GM12878 (cell line): ENCODE measurements at regions not wholly inside any gene's neighbourhood (a gene's known extent, or its start where the extent isn't known, plus 50 kb on each side); places are given as distances from the start of the nearest gene placed in this dataset.

Source experiments
- ATAC-seq: fragments of 200-7000 bp; cut with Tn5 transposase; 3 replicates; pipeline ENCODE4 v1.9.1; 2020; ENCODE audit warnings: mild to moderate bottlenecking, moderate library complexity
- BruUV-seq: library from RNA; stranded (reverse); fragments of 400-500 nt; replicated peaks from 2 replicates; lab custom pipeline; 2021; lab: Mats Ljungman, UMichigan
- CTCF ChIA-PET: fragments of 300-600 bp; sonication (Branson Sonifier 250); formaldehyde crosslinking; extraction: SDS; loops from one replicate; lab custom pipeline; 2021; ENCODE audit warnings: inconsistent platforms; lab: Yijun Ruan, JAX
- POLR2A ChIA-PET: fragments of 350-600 bp; formaldehyde crosslinking; extraction: SDS; loops from one replicate; lab custom pipeline; 2021; ENCODE audit warnings: inconsistent platforms; lab: Charles Lee
- RAD21 ChIA-PET: fragments of 300-600 bp; sonication (Branson Sonifier 250); formaldehyde crosslinking; loops from one replicate; lab custom pipeline; 2023; ENCODE audit warnings: antibody characterized with exemption; ENCODE audit not compliant: unreplicated experiment; lab: Charles Lee
- SMC1A ChIA-PET: fragments of 300-600 bp; sonication (Branson Sonifier 250); formaldehyde crosslinking; loops from one replicate; lab custom pipeline; 2023; ENCODE audit not compliant: unreplicated experiment, uncharacterized antibody; lab: Charles Lee
- DNase-seq: peaks from one replicate; pipeline ENCODE4 v3.0.0-alpha.2; 2011; ENCODE audit warnings: low read depth, low spot score
- FAIRE-seq: peaks from 3 replicates; lab custom pipeline; 2011; peaks lifted over from hg19 to GRCh38; lab: Jason Lieb, UNC
- H2AFZ ChIP-seq: 2 replicates; pipeline ENCODE4 v1.6.0; 2011; ENCODE audit warnings: low read depth, low read length, control low read depth; ENCODE audit not compliant: control insufficient read depth
- H3K27ac ChIP-seq: 2 replicates; pipeline ENCODE4 v1.5.1; 2011; ENCODE audit warnings: control low read depth; ENCODE audit not compliant: control insufficient read depth, insufficient read depth
- H3K27me3 ChIP-seq, 2 experiments: replicated peaks in 1 of 2; 2 replicates each; pipeline versions ENCODE4 v1.6.0 to v1.6.1; 2011; ENCODE audit warnings: low read length in 1 of 2; ENCODE audit not compliant: control insufficient read depth in 2 of 2, insufficient read depth in 2 of 2
- H3K36me3 ChIP-seq, 2 experiments: 2 replicates each; pipeline ENCODE4 v1.5.1; 2011; ENCODE audit warnings: low read length in 1 of 2; ENCODE audit not compliant: control insufficient read depth in 2 of 2, insufficient read depth in 2 of 2
- H3K4me1 ChIP-seq: 2 replicates; pipeline ENCODE4 v1.6.1; 2011; ENCODE audit warnings: mild to moderate bottlenecking, low read length, moderate library complexity, mixed read lengths; ENCODE audit not compliant: control insufficient read depth, insufficient read depth
- H3K4me2 ChIP-seq: 2 replicates; pipeline ENCODE4 v1.6.0; 2011; ENCODE audit warnings: control low read depth; ENCODE audit not compliant: control insufficient read depth, insufficient read depth
- H3K4me3 ChIP-seq: fragments of 200-600 bp; sonication (generic); 2 replicates; pipeline ENCODE4 v1.5.1; 2016
- H3K79me2 ChIP-seq: 2 replicates; pipeline ENCODE4 v1.6.0; 2011; ENCODE audit warnings: low read length; ENCODE audit not compliant: control insufficient read depth, insufficient read depth
- H3K9ac ChIP-seq: 2 replicates; pipeline ENCODE4 v1.8.0; 2011; ENCODE audit warnings: low read length, control low read depth, mixed read lengths; ENCODE audit not compliant: control insufficient read depth, insufficient read depth
- H3K9me3 ChIP-seq: replicated peaks from 3 replicates; pipeline ENCODE4 v1.5.1; 2011; ENCODE audit warnings: mild to moderate bottlenecking, low read length; ENCODE audit not compliant: control insufficient read depth, insufficient read depth
- H4K20me1 ChIP-seq: 2 replicates; pipeline ENCODE4 v1.6.0; 2011; ENCODE audit not compliant: control insufficient read depth, insufficient read depth
- ATF7 ChIP-seq: fragments of 450-650 bp; IDR thresholded peaks from 2 replicates; pipeline ENCODE4 v1.6.1; 2016; ENCODE audit warnings: low read depth, mild to moderate bottlenecking
- BCL11A ChIP-seq: IDR thresholded peaks from 2 replicates; pipeline ENCODE4 v1.6.1; 2011; ENCODE audit warnings: low read depth, low read length
- CHD4 ChIP-seq: fragments of 200-600 bp; sonication (generic); IDR thresholded peaks from 2 replicates; pipeline ENCODE4 v1.6.1; 2016; ENCODE audit warnings: mild to moderate bottlenecking
- CREM ChIP-seq: IDR thresholded peaks from 2 replicates; pipeline ENCODE4 v1.6.1; 2014; ENCODE audit warnings: antibody characterized with exemption, low read depth
- E4F1 ChIP-seq: fragments of 450-650 bp; IDR thresholded peaks from 2 replicates; pipeline ENCODE4 v1.6.1; 2018; ENCODE audit warnings: borderline replicate concordance, mild to moderate bottlenecking; ENCODE audit not compliant: partially characterized antibody
- LARP7 ChIP-seq: fragments of 450-650 bp; IDR thresholded peaks from 2 replicates; pipeline ENCODE4 v1.6.1; 2017; ENCODE audit warnings: mild to moderate bottlenecking
- MEF2A ChIP-seq: IDR thresholded peaks from 2 replicates; pipeline ENCODE4 v1.6.1; 2011; ENCODE audit warnings: low read depth, mild to moderate bottlenecking, low read length, moderate library complexity; ENCODE audit not compliant: insufficient read depth
- MTA2 ChIP-seq: fragments of 450-650 bp; IDR thresholded peaks from 2 replicates; pipeline ENCODE4 v1.6.1; 2016; ENCODE audit warnings: low read depth, mild to moderate bottlenecking, moderate library complexity
- MYC ChIP-seq: IDR thresholded peaks from 2 replicates; pipeline ENCODE4 v1.6.1; 2011; ENCODE audit warnings: mild to moderate bottlenecking, low read length, moderate library complexity, inconsistent platforms; ENCODE audit not compliant: insufficient read depth, insufficient replicate concordance, insufficient read length, severe bottlenecking
- PAX5 ChIP-seq: IDR thresholded peaks from 2 replicates; pipeline ENCODE4 v1.6.1; 2011; ENCODE audit warnings: low read depth, low read length, borderline replicate concordance
- YBX1 ChIP-seq: fragments of 450-650 bp; IDR thresholded peaks from 2 replicates; pipeline ENCODE4 v1.6.1; 2016; ENCODE audit warnings: antibody characterized with exemption
- ZBED1 ChIP-seq: IDR thresholded peaks from 2 replicates; pipeline ENCODE4 v1.6.1; 2016; ENCODE audit warnings: borderline replicate concordance
- WGBS: methylation state at CpG from one replicate; pipeline ENCODE4 v1.1.6; 2016; ENCODE audit warnings: low lambda C conversion rate; ENCODE audit not compliant: insufficient replicate concordance, insufficient coverage; ENCODE audit errors: missing lambda C conversion rate; 5-methylcytosine and 5-hydroxymethylcytosine counted together
- in situ Hi-C: fragments of 300-500 bp; cut with MboI; formaldehyde crosslinking; loops from 9 replicates; pipeline ENCODE4 v1.14.3; 2018; ENCODE audit warnings: mixed read lengths
- intact Hi-C: fragments of 100-400 bp; cut with micrococcal nuclease; formaldehyde crosslinking; loops from one replicate; pipeline ENCODE4 v1.14.2; 2022; ENCODE audit not compliant: unreplicated experiment
- TF ChIP-seq, protein P1 (sequence below): IDR thresholded peaks from 2 replicates; pipeline ENCODE4 v1.6.1; 2012; ENCODE audit warnings: improper control_type of control experiment, low read depth, low read length; ENCODE audit not compliant: insufficient replicate concordance

GRCh38 chr9:96178153-96178552, 123.8 kb downstream of the HSD17B3 start:
- BruUV-seq, result no TSS peak
- RAD21 ChIA-PET, result no interaction called here
- Histone ChIP-seq H3K4me2 (no peak overlapping the region), H3K79me2 (no peaks in the 10 kb centered on the region), H4K20me1 (no peaks in the 10 kb centered on the region), H3K36me3 (no peaks in the 10 kb centered on the region), H3K27ac (no peak overlapping the region), H3K27me3 (peaks cover 2% of the 10 kb centered on the region in 2 experiments; a peak in 3 of 4 replicates), H3K4me1 (no peaks in the 10 kb centered on the region), H3K9me3 (no peaks in the 10 kb centered on the region), H3K9ac (no peak overlapping the region), H3K4me3 (no peak overlapping the region), H2AFZ (no peak overlapping the region)
- POLR2A ChIA-PET, result no interaction called here
- FAIRE-seq (no peak), ATAC-seq (no peak), DNase-seq (no peak)
- 26% methylated on average over 8 of the region's 8 CpGs for WGBS
- TF ChIP-seq PAX5 (no peak), MTA2 (no peak), CHD4 (no peak), MYC (no peak)
- CTCF ChIA-PET, result no interaction called here
- SMC1A ChIA-PET, result no interaction called here
- in situ Hi-C loops, result no loop called here
- intact Hi-C loops, result no loop called here

GRCh38 chr9:96177719-96178028, 124.3 kb downstream of the HSD17B3 start:
- H3K9me3 ChIP-seq, result no peaks in the 10 kb centered on the region
- no peaks in the 10 kb centered on the region for H3K36me3 ChIP-seq
- ATAC-seq (no peak), DNase-seq (no peak), FAIRE-seq (no peak)
- intact Hi-C loops (no loop called here), in situ Hi-C loops (no loop called here)
- H3K9ac ChIP-seq, result no peak overlapping the region
- CTCF ChIA-PET, result no interaction called here
- no peak overlapping the region for H3K4me3 ChIP-seq
- H2AFZ ChIP-seq, result no peak overlapping the region
- peaks cover 0 to 2% of the 10 kb centered on the region in 2 experiments; a peak in 2 of 4 replicates for H3K27me3 ChIP-seq
- no peak overlapping the region for H3K4me2 ChIP-seq
- BruUV-seq, result no TSS peak
- no peaks in the 10 kb centered on the region for H3K4me1 ChIP-seq
- RAD21 ChIA-PET, result no interaction called here
- SMC1A ChIA-PET, result no interaction called here
- no peaks in the 10 kb centered on the region for H3K79me2 ChIP-seq
- POLR2A ChIA-PET, result no interaction called here
- no peak overlapping the region for H3K27ac ChIP-seq
- WGBS, result 23% methylated on average over 4 of the region's 4 CpGs
- H4K20me1 ChIP-seq, result no peaks in the 10 kb centered on the region
- no peak for TF ChIP-seq MYC
- TF ChIP-seq, protein P1, sequence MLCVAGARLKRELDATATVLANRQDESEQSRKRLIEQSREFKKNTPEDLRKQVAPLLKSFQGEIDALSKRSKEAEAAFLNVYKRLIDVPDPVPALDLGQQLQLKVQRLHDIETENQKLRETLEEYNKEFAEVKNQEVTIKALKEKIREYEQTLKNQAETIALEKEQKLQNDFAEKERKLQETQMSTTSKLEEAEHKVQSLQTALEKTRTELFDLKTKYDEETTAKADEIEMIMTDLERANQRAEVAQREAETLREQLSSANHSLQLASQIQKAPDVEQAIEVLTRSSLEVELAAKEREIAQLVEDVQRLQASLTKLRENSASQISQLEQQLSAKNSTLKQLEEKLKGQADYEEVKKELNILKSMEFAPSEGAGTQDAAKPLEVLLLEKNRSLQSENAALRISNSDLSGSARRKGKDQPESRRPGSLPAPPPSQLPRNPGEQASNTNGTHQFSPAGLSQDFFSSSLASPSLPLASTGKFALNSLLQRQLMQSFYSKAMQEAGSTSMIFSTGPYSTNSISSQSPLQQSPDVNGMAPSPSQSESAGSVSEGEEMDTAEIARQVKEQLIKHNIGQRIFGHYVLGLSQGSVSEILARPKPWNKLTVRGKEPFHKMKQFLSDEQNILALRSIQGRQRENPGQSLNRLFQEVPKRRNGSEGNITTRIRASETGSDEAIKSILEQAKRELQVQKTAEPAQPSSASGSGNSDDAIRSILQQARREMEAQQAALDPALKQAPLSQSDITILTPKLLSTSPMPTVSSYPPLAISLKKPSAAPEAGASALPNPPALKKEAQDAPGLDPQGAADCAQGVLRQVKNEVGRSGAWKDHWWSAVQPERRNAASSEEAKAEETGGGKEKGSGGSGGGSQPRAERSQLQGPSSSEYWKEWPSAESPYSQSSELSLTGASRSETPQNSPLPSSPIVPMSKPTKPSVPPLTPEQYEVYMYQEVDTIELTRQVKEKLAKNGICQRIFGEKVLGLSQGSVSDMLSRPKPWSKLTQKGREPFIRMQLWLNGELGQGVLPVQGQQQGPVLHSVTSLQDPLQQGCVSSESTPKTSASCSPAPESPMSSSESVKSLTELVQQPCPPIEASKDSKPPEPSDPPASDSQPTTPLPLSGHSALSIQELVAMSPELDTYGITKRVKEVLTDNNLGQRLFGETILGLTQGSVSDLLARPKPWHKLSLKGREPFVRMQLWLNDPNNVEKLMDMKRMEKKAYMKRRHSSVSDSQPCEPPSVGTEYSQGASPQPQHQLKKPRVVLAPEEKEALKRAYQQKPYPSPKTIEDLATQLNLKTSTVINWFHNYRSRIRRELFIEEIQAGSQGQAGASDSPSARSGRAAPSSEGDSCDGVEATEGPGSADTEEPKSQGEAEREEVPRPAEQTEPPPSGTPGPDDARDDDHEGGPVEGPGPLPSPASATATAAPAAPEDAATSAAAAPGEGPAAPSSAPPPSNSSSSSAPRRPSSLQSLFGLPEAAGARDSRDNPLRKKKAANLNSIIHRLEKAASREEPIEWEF, result no peak
- no peak for TF ChIP-seq BCL11A
- no peak for TF ChIP-seq ATF7
- TF ChIP-seq MEF2A, result no peak
- TF ChIP-seq ZBED1, result no peak
- no peak for TF ChIP-seq YBX1
- TF ChIP-seq LARP7, result no peak
- TF ChIP-seq CREM, result no peak
- TF ChIP-seq E4F1, result no peak
